ENCODE measurements at regions not wholly inside any gene's neighbourhood (a gene's known extent, or its start where the extent isn't known, plus 50 kb on each side); places are given as distances from the start of the nearest gene placed in this dataset.
"Not testable (repeated sequence)": the region's sequence is repeated elsewhere in the genome, so short reads cannot be mapped to it uniquely, and the experiment has no call there.

- TF ChIP-seq CTCF (conservative IDR thresholded peaks at IDR 0.05; ENCODE audit: low read depth, low read length): no peak
- no peak overlapping the region for H3K4me3 ChIP-seq (ENCODE audit: low read length)
- no peak for DNase-seq (ENCODE audit: low read depth)
These were observed 331.8 kb downstream of the TEX13C start for GRCh38 chrX:125651426-125651825.

- no peak for DNase-seq (ENCODE audit: low read depth)
- H3K4me3 ChIP-seq (ENCODE audit: low read length): no peak overlapping the region
- TF ChIP-seq CTCF (conservative IDR thresholded peaks at IDR 0.05; ENCODE audit: low read depth, low read length): no peak
These were observed 334.8 kb downstream of the TEX13C start for GRCh38 chrX:125654501-125654900.

GRCh38 chrX:125673758-125674157 is 354.1 kb downstream of the TEX13C start:
- no peak for TF ChIP-seq CTCF (conservative IDR thresholded peaks at IDR 0.05; ENCODE audit: low read depth, low read length)
- DNase-seq (ENCODE audit: low read depth): no peak
- no peak overlapping the region for H3K4me3 ChIP-seq (ENCODE audit: low read length)

DNA sequence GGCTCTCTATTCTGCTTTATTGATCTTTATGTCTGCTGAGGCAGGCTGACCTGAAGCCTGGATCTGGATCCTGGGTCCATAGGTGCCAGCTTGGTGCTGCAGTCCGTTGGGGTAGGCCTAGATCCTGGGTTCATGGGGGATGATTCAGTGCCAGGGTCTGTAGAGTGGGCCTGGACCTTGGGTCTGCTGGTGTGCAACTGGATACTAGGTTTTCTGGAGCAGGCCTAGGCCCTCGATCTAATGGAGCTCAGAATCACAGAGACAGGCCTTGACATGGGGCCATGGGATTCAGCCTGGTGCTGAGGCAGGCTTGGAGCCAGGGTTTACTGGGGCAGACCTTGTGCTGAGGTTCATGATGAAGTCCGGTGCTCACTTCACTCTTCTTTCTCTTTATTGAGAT is 358.6 kb downstream of the TEX13C start:
- DNase-seq (ENCODE audit: low read depth): no peak
- H3K4me3 ChIP-seq (ENCODE audit: low read length): no peak overlapping the region
- no peak for TF ChIP-seq CTCF (conservative IDR thresholded peaks at IDR 0.05; ENCODE audit: low read depth, low read length)

DNA sequence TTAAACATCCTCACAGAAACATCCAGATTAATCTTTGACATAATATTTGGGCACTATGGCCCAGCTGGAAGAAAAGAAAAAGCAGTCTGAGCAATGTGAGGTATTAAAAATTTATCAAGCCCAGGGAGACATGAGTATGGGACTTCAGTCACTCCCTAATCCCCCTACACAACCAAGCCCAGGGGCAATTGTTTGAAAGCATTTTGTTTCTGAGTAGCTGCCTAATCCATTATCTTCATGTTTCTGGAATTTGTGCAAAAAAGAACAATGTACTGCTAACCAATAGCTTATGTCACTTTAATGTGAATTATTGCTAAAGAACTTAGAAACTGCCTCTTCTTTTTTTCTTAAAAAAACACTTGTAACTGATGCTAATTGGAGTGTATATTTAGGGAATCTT is 360.7 kb downstream of the TEX13C start:
- no peak for TF ChIP-seq CTCF (conservative IDR thresholded peaks at IDR 0.05; ENCODE audit: low read depth, low read length)
- no peak overlapping the region for H3K4me3 ChIP-seq (ENCODE audit: low read length)
- DNase-seq (ENCODE audit: low read depth): no peak

GRCh38 chrX:125681058-125681457 is 361.4 kb downstream of the TEX13C start:
- DNase-seq (ENCODE audit: low read depth): no peak
- H3K4me3 ChIP-seq (ENCODE audit: low read length): no peak overlapping the region
- TF ChIP-seq CTCF (conservative IDR thresholded peaks at IDR 0.05; ENCODE audit: low read depth, low read length): no peak

- DNase-seq (ENCODE audit: low read depth): no peak
- no peak for TF ChIP-seq CTCF (conservative IDR thresholded peaks at IDR 0.05; ENCODE audit: low read depth, low read length)
- no peak overlapping the region for H3K4me3 ChIP-seq (ENCODE audit: low read length)
These were observed 361.8 kb downstream of the TEX13C start for GRCh38 chrX:125681507-125681906.

- H3K4me3 ChIP-seq (ENCODE audit: low read length); DNase-seq (ENCODE audit: low read depth): not testable (repeated sequence)
These were observed 370.9 kb downstream of the TEX13C start for GRCh38 chrX:125690522-125690921.

Measured in retinal pigment epithelial cell (primary cell).